IMR-90 (cell line): ENCODE measurements at regions not wholly inside any gene's neighbourhood (a gene's known extent, or its start where the extent isn't known, plus 50 kb on each side); places are given as distances from the start of the nearest gene placed in this dataset.

ENCODE experiments used
- ATAC-seq: fragments of 200-7000 bp; cut with Tn5 transposase; 2 replicates; pipeline ENCODE4 v1.9.1; 2020; ENCODE audit warnings: low read depth, mild to moderate bottlenecking, moderate library complexity
- BruUV-seq: library from RNA; stranded (reverse); fragments of 400-500 nt; replicated peaks from 2 replicates; lab custom pipeline; 2021; lab: Mats Ljungman, UMichigan
- CTCF ChIA-PET: fragments of 300-600 bp; formaldehyde crosslinking; extraction: SDS; loops from one replicate; lab custom pipeline; 2021; ENCODE audit warnings: antibody characterized with exemption; lab: Yijun Ruan, JAX
- POLR2A ChIA-PET: fragments of 300-600 bp; sonication (Branson Sonifier 250); formaldehyde crosslinking; loops from one replicate; lab custom pipeline; 2022; ENCODE audit warnings: antibody characterized with exemption; ENCODE audit not compliant: unreplicated experiment; lab: Charles Lee
- DNase-seq: peaks from one replicate; pipeline ENCODE4 v3.0.0; 2013
- H2AFZ ChIP-seq: replicated peaks from 2 replicates; pipeline ENCODE3; 2013; ENCODE audit warnings: low read length, mild to moderate bottlenecking; ENCODE audit not compliant: poor library complexity
- H2AK5ac ChIP-seq: 2 replicates; pipeline ENCODE4 v1.6.1; 2013; ENCODE audit warnings: low read depth, low read length, inconsistent platforms
- H2AK9ac ChIP-seq: replicated peaks from 2 replicates; pipeline ENCODE3; 2013; ENCODE audit warnings: mild to moderate bottlenecking, low read depth, low read length, moderate library complexity; ENCODE audit not compliant: poor library complexity
- H2BK120ac ChIP-seq: 2 replicates; pipeline ENCODE4 v1.6.1; 2013; ENCODE audit warnings: low read depth, low read length, inconsistent platforms
- H2BK15ac ChIP-seq: 3 replicates; pipeline ENCODE4 v1.6.1; 2013; ENCODE audit warnings: low read depth, low read length, inconsistent platforms
- H2BK20ac ChIP-seq: 2 replicates; pipeline ENCODE4 v1.6.1; 2013; ENCODE audit warnings: low read depth, mild to moderate bottlenecking, inconsistent platforms, low read length, moderate library complexity
- H2BK5ac ChIP-seq: 2 replicates; pipeline ENCODE4 v1.6.1; 2013; ENCODE audit warnings: mild to moderate bottlenecking, low read depth, low read length, inconsistent platforms; ENCODE audit not compliant: poor library complexity, severe bottlenecking
- H3K14ac ChIP-seq: replicated peaks from 2 replicates; pipeline ENCODE4 v1.6.1; 2013; ENCODE audit warnings: low read depth, low read length, inconsistent platforms
- H3K18ac ChIP-seq: 2 replicates; pipeline ENCODE4 v1.6.1; 2013; ENCODE audit warnings: low read depth, low read length, control low read depth
- H3K23ac ChIP-seq: 2 replicates; pipeline ENCODE4 v1.6.1; 2013; ENCODE audit warnings: low read depth, low read length, inconsistent platforms
- H3K27ac ChIP-seq: 2 replicates; pipeline ENCODE4 v1.5.1; 2013; ENCODE audit warnings: mild to moderate bottlenecking, control low read depth, low read length; ENCODE audit not compliant: insufficient read depth
- H3K27me3 ChIP-seq: 2 replicates; pipeline ENCODE4 v1.6.1; 2013; ENCODE audit warnings: low read length; ENCODE audit not compliant: control insufficient read depth, insufficient read depth
- H3K36me3 ChIP-seq: 2 replicates; pipeline ENCODE4 v1.6.1; 2013; ENCODE audit warnings: low read length, mixed read lengths; ENCODE audit not compliant: control insufficient read depth, insufficient read depth
- H3K4ac ChIP-seq: 2 replicates; pipeline ENCODE4 v1.6.1; 2013; ENCODE audit warnings: low read depth, low read length, inconsistent platforms
- H3K4me1 ChIP-seq: 2 replicates; pipeline ENCODE4 v1.6.1; 2013; ENCODE audit warnings: low read length, mixed read lengths; ENCODE audit not compliant: control insufficient read depth, insufficient read depth
- H3K4me2 ChIP-seq: 2 replicates; pipeline ENCODE4 v1.6.1; 2013; ENCODE audit warnings: low read depth, mild to moderate bottlenecking, control low read depth, low read length, moderate library complexity
- H3K4me3 ChIP-seq: 2 replicates; pipeline ENCODE4 v1.5.1; 2013; ENCODE audit warnings: low read depth, mild to moderate bottlenecking, control low read depth, low read length, moderate library complexity; ENCODE audit not compliant: insufficient read depth
- H3K56ac ChIP-seq: 2 replicates; pipeline ENCODE4 v1.6.1; 2013; ENCODE audit warnings: low read length, inconsistent platforms; ENCODE audit not compliant: insufficient read depth; ENCODE audit errors: extremely low read depth
- H3K79me1 ChIP-seq, 2 experiments: 2 replicates each; pipeline ENCODE4 v1.6.1; 2013; ENCODE audit warnings: low read length in 2 of 2, inconsistent platforms in 1 of 2, low read depth in 1 of 2
- H3K9ac ChIP-seq: 2 replicates; pipeline ENCODE4 v1.6.1; 2013; ENCODE audit warnings: low read depth, low read length, control low read depth
- H3K9me1 ChIP-seq: 2 replicates; pipeline ENCODE4 v1.6.1; 2013; ENCODE audit warnings: low read length, inconsistent platforms; ENCODE audit not compliant: insufficient read depth
- H3K9me3 ChIP-seq: 2 replicates; pipeline ENCODE4 v1.6.1; 2013; ENCODE audit warnings: low read length; ENCODE audit not compliant: control insufficient read depth, insufficient read depth
- H4K20me1 ChIP-seq: 2 replicates; pipeline ENCODE4 v1.6.1; 2013; ENCODE audit warnings: low read length, inconsistent platforms; ENCODE audit not compliant: insufficient read depth
- H4K5ac ChIP-seq: 2 replicates; pipeline ENCODE4 v1.6.1; 2013; ENCODE audit warnings: mild to moderate bottlenecking, low read depth, low read length, control low read depth
- H4K8ac ChIP-seq, 2 experiments: 2 replicates each; pipeline ENCODE4 v1.6.1; 2013; ENCODE audit warnings: low read depth in 2 of 2, low read length in 2 of 2, control low read depth in 1 of 2, inconsistent platforms in 1 of 2
- H4K91ac ChIP-seq: 2 replicates; pipeline ENCODE4 v1.6.1; 2013; ENCODE audit warnings: low read depth, low read length, inconsistent platforms; ENCODE audit not compliant: insufficient read depth
- MAFK ChIP-seq: IDR thresholded peaks from 2 replicates; pipeline ENCODE4 v1.6.1; 2012; ENCODE audit warnings: low read depth, low read length, improper control_type of control experiment
- POLR2A ChIP-seq: IDR thresholded peaks from 2 replicates; pipeline ENCODE4 v1.6.1; 2012; ENCODE audit warnings: mild to moderate bottlenecking, low read depth, low read length
- WGBS, 2 experiments: methylation state at CpG; one replicate each; pipeline versions ENCODE4 v1.1.5 to v1.1.7; 2013; ENCODE audit warnings: missing lambda C conversion rate in 2 of 2; ENCODE audit not compliant: insufficient read length in 1 of 2; ENCODE audit errors: extremely low coverage in 2 of 2; 5-methylcytosine and 5-hydroxymethylcytosine counted together
- dilution Hi-C: fragments of 300-500 bp; cut with HindIII; formaldehyde crosslinking; loops from one replicate; pipeline ENCODE4 v1.14.3; 2018; ENCODE audit warnings: low sequenced_read_pairs; ENCODE audit not compliant: unreplicated experiment
- in situ Hi-C: fragments of 300-500 bp; cut with MboI; formaldehyde crosslinking; loops from 3 replicates; pipeline ENCODE4 v1.14.3; 2019; ENCODE audit warnings: low sequenced_read_pairs, inconsistent platforms, mixed read lengths
- intact Hi-C: fragments of 100-400 bp; cut with micrococcal nuclease; formaldehyde crosslinking; loops from 2 replicates; pipeline ENCODE4 v1.10.0; 2022

- Histone ChIP-seq H2BK120ac (no peak overlapping the region), H2AK5ac (no peak overlapping the region), H2AK9ac (no peak overlapping the region), H3K18ac (no peak overlapping the region), H3K9me3 (no peaks in the 10 kb centered on the region), H3K4me2 (no peak overlapping the region), H4K8ac (no peak overlapping the region), H3K9ac (no peak overlapping the region), H4K91ac (no peak overlapping the region), H2BK5ac (no peak overlapping the region), H3K79me1 (no peaks in the 10 kb centered on the region), H3K4ac (no peak overlapping the region), H3K4me3 (no peak overlapping the region), H3K56ac (no peak overlapping the region), H4K5ac (no peak overlapping the region), H2AFZ (no peak overlapping the region), H3K27ac (no peak overlapping the region), H3K4me1 (no peaks in the 10 kb centered on the region), H2BK15ac (no peak overlapping the region), H3K14ac (no peak overlapping the region), H3K36me3 (no peaks in the 10 kb centered on the region), H3K9me1 (no peaks in the 10 kb centered on the region), H3K23ac (no peak overlapping the region), H2BK20ac (no peak overlapping the region), H4K20me1 (no peaks in the 10 kb centered on the region; the same call in 1 of the 2 replicates), H3K27me3 (peaks cover 6% of the 10 kb centered on the region)
- DNase-seq (no peak), ATAC-seq (no peak)
- intact Hi-C loops, result no loop called here
- no peak for TF ChIP-seq POLR2A
- no peak for TF ChIP-seq MAFK
- CTCF ChIA-PET, result no interaction called here
- dilution Hi-C loops, result no loop called here
- 29% methylated on average over 1 of the region's 2 CpGs; no CpG with 5 or more reads in 1 of the 2 experiments for WGBS, 2 experiments
- in situ Hi-C loops, result no loop called here
- no TSS peak for BruUV-seq
- POLR2A ChIA-PET, result no interaction called here
Measured at GRCh38 chr7:26070290-26070689, 81.7 kb upstream of the NFE2L3 start.
